Stomach (tissue), 8 donors: ENCODE measurements at regions not wholly inside any gene's neighbourhood (a gene's known extent, or its start where the extent isn't known, plus 50 kb on each side); places are given as distances from the start of the nearest gene placed in this dataset.

Experiments
- DNase-seq, 2 donors: peaks; one replicate each; pipeline versions ENCODE4 v3.0.0 to v3.0.0-alpha.2; 2013 to 2019
- H3K27ac ChIP-seq, 5 donors: fragments of 200-600 bp in 4 of 5; sonication (generic) in 4 of 5; one replicate each; pipeline ENCODE4 v1.5.1; 2013 to 2019; ENCODE audit warnings: mild to moderate bottlenecking in 1 of 5, moderate library complexity in 1 of 5
- H3K27me3 ChIP-seq, 3 donors: fragments of 200-600 bp; sonication (generic); one replicate each; pipeline ENCODE4 v1.5.1; 2017 to 2019; ENCODE audit warnings: mixed run types in 1 of 3
- H3K36me3 ChIP-seq, 4 donors: fragments of 200-600 bp; sonication (generic); 1 replicate in 3 of 4; 2 replicates in 1 of 4; pipeline ENCODE4 v1.5.1; 2016 to 2019
- H3K4me1 ChIP-seq, 4 donors: fragments of 200-600 bp; sonication (generic); one replicate each; pipeline ENCODE4 v1.5.1; 2016 to 2019
- H3K4me3 ChIP-seq, 4 donors: fragments of 200-600 bp; sonication (generic) in 3 of 4; one replicate each; pipeline ENCODE4 v1.5.1; 2016 to 2019; ENCODE audit warnings: mild to moderate bottlenecking in 1 of 4
- H3K9me3 ChIP-seq, 4 donors: fragments of 200-600 bp; sonication (generic); one replicate each; pipeline ENCODE4 v1.5.1; 2016 to 2019
- CTCF ChIP-seq, 7 experiments: fragments of 450-650 bp in 4 of 7; fragments of 200-600 bp in 3 of 7; sonication (generic) in 3 of 7; IDR thresholded peaks; one replicate each; pipeline ENCODE4 v1.5.1; 2016 to 2019; ENCODE audit warnings: antibody characterized with exemption in 7 of 7, control low read depth in 2 of 7, mild to moderate bottlenecking in 1 of 7
- EP300 ChIP-seq: sonication (generic); formaldehyde crosslinking; IDR thresholded peaks from one replicate; pipeline ENCODE4 v1.6.1; 2017; ENCODE audit warnings: antibody characterized with exemption
- POLR2A ChIP-seq, 4 donors: fragments of 450-650 bp; IDR thresholded peaks; one replicate each; pipeline ENCODE4 v1.6.1; 2016; ENCODE audit warnings: antibody characterized with exemption in 4 of 4, control low read depth in 2 of 4, mild to moderate bottlenecking in 1 of 4, moderate library complexity in 1 of 4
- POLR2AphosphoS5 ChIP-seq, 3 donors: sonication (generic); formaldehyde crosslinking; IDR thresholded peaks; one replicate each; pipeline ENCODE4 v1.6.1; 2016; ENCODE audit warnings: antibody characterized with exemption in 3 of 3
- WGBS, 5 donors: extraction: QIAGEN DNeasy Blood & Tissue Kit in 3 of 5; methylation state at CpG; one replicate each; pipeline versions ENCODE4 v1.1.5 to v1.1.7; 2013 to 2018; 5-methylcytosine and 5-hydroxymethylcytosine counted together
- intact Hi-C: fragments of 100-400 bp; cut with DNase I; formaldehyde crosslinking; loops from one replicate; pipeline ENCODE4 v1.15.1; 2023; ENCODE audit warnings: low total_unique reads
- donor health status: healthy with polysubstance abuse.
- donor health status: Bipolar disorder and iron deficiency.
- donor health status: healthy.

- peak in 1 of 2 donors; percentile 4 for DNase-seq
- 54 to 73% (median 60%) methylated on average over 3 of the region's 3 CpGs for WGBS, 5 donors
- Histone ChIP-seq H3K36me3 (no peaks in the 10 kb centered on the region), H3K9me3 (no peaks in the 10 kb centered on the region), H3K27me3 (no peaks in the 10 kb centered on the region), H3K4me3 (no peak overlapping the region), H3K4me1 (no peaks in the 10 kb centered on the region), H3K27ac (no peak overlapping the region)
- intact Hi-C loops: no loop called here
- TF ChIP-seq POLR2A (IDR thresholded peaks at IDR 0.05) (no peak), EP300 (no peak), CTCF (IDR thresholded peaks at IDR 0.05) (no peak), POLR2AphosphoS5 (IDR thresholded peaks at IDR 0.05) (no peak)
Observed at GRCh38 chr12:84730561-84731162, 181.9 kb downstream of the SLC6A15 start.

GRCh38 chr12:84727961-84728360, 184.6 kb downstream of the SLC6A15 start:
- no peaks in the 10 kb centered on the region for H3K36me3 ChIP-seq
- no peak overlapping the region for H3K4me3 ChIP-seq
- H3K27me3 ChIP-seq: no peaks in the 10 kb centered on the region
- H3K4me1 ChIP-seq: no peaks in the 10 kb centered on the region
- no peaks in the 10 kb centered on the region for H3K9me3 ChIP-seq
- DNase-seq: peak in 1 of 2 donors; percentile 6
- no peak overlapping the region for H3K27ac ChIP-seq
- TF ChIP-seq POLR2A (IDR thresholded peaks at IDR 0.05) (no peak), POLR2AphosphoS5 (IDR thresholded peaks at IDR 0.05) (no peak), EP300 (no peak), CTCF (IDR thresholded peaks at IDR 0.05) (no peak)
- intact Hi-C loops: no loop called here
- WGBS, 5 donors: 24 to 38% (median 35%) methylated on average over 3 of the region's 3 CpGs

- H3K36me3 ChIP-seq: no peaks in the 10 kb centered on the region
- H3K4me1 ChIP-seq: no peaks in the 10 kb centered on the region
- H3K27me3 ChIP-seq: no peaks in the 10 kb centered on the region
- no peak overlapping the region for H3K4me3 ChIP-seq
- 73 to 87% (median 84%) methylated on average over 2 of the region's 2 CpGs for WGBS, 5 donors
- no peak for TF ChIP-seq POLR2A (IDR thresholded peaks at IDR 0.05)
- TF ChIP-seq CTCF (IDR thresholded peaks at IDR 0.05): no peak
- TF ChIP-seq EP300: no peak
- TF ChIP-seq POLR2AphosphoS5 (IDR thresholded peaks at IDR 0.05): no peak
- intact Hi-C loops: no loop called here
- H3K9me3 ChIP-seq: no peaks in the 10 kb centered on the region
- H3K27ac ChIP-seq: no peak overlapping the region
- DNase-seq: no peak
Observed at GRCh38 chr12:84726780-84727179, 185.8 kb downstream of the SLC6A15 start.

DNA sequence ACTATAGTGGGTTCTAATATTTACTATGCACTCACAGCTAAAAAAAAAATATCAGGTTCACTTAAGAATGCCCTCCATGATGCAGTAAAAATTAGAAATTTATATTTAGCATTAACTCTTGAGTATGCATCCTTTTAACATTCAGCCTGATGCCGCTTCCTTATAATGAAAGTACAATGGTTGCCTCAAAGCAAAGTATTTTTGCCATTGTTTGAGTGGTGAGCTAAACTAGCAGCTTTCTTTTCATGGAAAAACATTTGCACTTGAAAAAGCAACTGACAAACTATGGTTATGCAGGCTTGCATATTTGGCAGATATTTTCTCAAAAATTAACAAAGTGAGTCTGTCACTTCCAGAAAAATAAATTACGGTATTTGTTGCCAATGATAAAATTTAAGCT, 188.6 kb downstream of the SLC6A15 start:
- H3K9me3 ChIP-seq: no peaks in the 10 kb centered on the region
- TF ChIP-seq POLR2AphosphoS5 (IDR thresholded peaks at IDR 0.05) (no peak), POLR2A (IDR thresholded peaks at IDR 0.05) (no peak), EP300 (no peak), CTCF (IDR thresholded peaks at IDR 0.05) (no peak)
- 47 to 92% (median 69%) methylated on average over 2 of the region's 2 CpGs for WGBS, 5 donors
- H3K27me3 ChIP-seq: no peaks in the 10 kb centered on the region
- no peaks in the 10 kb centered on the region for H3K4me1 ChIP-seq
- no peak overlapping the region for H3K4me3 ChIP-seq
- intact Hi-C loops: no loop called here
- no peak overlapping the region for H3K27ac ChIP-seq
- DNase-seq: no peak
- H3K36me3 ChIP-seq: no peaks in the 10 kb centered on the region
